ENCODE measurements at regions not wholly inside any gene's neighbourhood (a gene's known extent, or its start where the extent isn't known, plus 50 kb on each side); places are given as distances from the start of the nearest gene placed in this dataset.
"Not testable (repeated sequence)": the region's sequence is repeated elsewhere in the genome, so short reads cannot be mapped to it uniquely, and the experiment has no call there.

DNA sequence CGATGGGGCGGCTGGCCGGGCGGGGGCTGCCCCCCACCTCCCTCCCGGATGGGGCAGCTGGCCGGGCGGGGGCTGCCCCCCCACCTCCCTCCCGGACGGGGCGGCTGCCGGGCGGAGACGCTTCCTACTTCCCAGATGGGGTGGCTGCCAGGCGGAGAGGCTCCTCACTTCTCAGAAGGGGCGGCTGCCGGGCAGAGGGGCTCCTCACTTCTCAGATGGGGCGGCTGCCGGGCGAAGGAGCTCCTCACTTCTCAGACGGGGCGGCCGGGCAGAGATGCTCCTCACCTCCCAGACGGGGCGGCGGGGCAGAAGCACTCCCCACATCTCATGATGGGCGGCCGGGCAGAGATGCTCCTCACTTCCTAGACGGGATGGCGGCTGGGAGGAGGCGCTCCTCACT, 138.2 kb upstream of the ZNF91 start:
- DNase-seq, result not testable (repeated sequence)

DNA sequence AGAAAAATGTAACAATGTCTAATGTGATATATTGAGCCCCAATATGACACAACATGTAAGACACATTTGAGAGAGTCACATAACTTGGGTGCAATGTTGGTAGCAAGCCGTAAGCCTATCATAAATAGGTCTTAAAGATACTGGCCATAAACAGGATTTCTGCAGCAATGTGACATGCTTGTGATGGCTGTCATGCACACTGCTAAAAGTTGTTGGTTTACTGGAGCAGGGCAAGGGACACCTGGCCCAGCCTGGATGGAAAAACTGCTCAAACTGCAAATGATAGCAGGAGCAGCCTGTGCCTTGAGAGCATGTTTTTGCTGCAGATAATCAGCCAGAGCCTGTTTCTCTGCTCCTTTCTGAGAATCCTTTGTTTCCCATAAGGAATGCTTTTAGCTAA, 136.7 kb upstream of the ZNF91 start:
- no peak for DNase-seq

DNA sequence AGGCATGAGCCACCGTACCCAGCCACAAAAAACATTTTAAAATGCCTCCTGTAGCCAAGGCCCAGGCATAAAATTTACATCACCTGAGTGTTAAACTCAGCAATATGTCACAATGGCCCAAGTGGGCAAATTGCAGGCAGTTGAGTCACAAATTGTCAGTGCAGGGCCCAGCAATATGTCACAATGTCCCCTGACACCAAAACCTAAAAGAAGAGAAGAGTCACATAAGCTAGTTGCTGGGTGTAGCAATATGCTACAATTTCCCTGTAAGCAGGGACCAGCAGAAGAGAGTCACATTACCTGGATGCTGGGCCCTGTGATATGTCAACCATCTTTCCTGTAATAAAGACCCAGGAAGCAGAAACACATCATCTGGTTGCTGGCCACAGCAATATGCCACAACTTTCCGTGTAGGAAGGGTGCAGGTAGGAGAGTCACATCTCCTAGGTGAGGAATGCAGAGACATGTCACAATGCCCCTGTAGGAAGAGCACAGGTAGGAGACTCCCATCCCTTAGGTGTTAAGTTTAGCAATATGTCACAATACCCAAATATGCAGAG, 136.0 kb upstream of the ZNF91 start:
- no peak for DNase-seq

DNA sequence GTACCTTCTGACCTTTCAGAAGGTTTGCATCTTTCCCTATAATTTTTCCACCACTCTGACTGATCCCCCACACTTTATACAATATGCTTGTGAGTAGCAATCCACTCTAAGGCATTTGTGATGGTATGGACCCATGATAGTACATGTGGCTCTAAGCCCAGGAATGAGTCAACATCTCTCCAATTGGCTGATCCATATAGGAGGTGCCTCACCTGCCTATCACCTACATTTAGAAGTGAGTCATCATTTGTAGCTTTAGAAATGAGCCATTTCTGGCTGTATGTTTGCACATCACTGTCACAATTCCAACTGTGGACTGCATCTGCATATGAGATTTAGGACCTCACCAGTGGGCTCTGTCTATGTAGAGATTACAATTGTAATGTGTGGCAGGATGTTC, 133.1 kb upstream of the ZNF91 start:
- no peak for DNase-seq

DNA sequence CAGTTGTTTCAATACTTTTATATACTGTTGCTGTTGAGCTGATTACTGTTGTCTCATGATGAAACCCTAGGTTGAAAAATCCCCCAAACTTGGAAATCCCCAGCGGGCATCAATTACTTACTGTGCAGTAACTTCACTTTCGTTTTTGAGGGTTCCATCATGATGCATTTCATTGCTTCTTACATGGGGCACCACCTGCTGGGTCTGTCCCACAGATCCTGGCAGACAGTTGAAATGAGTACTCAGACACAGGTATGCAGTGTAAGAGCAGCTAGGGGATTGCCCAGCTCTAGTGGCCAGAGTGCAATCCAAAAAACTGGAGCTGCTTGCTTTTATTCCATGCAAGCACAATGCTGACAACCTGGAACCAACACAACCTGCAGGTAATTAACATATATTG, 132.5 kb upstream of the ZNF91 start:
- DNase-seq, result no peak

DNA sequence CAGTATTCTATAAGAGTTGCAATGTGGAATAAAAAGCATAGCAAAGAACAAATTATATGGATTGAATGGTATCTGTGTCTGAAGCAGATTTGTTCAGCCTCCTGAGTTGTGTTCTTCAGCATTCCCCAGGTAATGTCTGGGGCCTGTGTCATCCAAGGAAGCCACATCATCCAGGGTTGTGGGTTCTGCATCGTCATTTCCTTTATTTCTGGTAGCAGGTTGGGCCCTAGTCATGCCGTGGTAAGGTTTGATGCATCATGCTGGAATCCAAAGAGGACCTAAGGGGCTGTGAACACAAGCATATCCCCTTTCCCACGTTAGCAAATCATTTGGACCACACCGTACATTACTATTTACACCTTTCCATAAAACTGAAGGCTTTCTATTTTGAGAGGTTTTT, 131.0 kb upstream of the ZNF91 start:
- DNase-seq, result no peak

DNA sequence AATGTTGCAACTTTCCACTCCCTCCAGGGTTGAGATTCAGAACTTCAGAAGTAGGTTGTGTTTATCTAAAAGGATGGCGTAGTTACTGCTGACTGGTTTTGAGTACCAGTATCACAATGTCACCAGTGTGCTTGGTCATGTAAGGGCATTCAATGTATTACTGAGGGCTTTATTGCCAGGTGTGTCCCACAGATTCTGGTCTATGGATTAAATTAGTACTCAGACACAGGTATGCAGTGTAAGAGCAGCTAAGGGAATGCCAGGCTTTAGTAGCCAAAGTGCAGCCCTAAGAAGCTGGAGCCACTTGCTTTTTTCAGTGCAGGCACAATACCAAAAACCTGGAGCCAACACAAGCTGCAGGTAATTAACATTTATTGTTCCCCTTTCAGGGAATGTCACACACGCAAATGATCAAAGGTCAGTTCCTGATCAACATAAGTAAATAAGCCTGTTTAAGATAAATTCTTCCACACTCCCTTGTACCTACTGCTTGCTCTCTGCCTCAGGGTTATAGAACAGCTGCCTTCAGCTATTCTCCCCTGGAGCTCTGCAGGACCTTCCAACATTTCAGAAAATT, 130.1 kb upstream of the ZNF91 start:
- DNase-seq, result no peak

DNA sequence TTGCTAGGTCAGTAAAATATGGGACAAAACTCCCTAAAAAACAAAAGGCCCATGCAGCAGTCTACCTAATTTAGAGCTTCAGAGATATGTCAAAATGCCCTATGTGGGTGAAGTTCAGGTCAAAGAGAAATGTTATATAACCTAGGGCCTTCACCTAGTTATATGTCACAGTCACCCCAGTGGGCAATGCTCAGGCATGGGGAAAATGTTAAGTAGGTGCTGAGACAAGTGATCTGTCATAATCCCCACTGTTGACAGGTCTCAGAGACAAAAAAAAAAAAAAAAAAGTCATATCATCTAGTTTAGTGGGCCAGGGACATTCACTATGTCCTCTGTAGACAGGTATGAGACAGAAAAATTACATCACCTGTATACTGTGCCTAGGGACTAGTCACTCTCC, 128.6 kb upstream of the ZNF91 start:
- DNase-seq, result no peak

DNA sequence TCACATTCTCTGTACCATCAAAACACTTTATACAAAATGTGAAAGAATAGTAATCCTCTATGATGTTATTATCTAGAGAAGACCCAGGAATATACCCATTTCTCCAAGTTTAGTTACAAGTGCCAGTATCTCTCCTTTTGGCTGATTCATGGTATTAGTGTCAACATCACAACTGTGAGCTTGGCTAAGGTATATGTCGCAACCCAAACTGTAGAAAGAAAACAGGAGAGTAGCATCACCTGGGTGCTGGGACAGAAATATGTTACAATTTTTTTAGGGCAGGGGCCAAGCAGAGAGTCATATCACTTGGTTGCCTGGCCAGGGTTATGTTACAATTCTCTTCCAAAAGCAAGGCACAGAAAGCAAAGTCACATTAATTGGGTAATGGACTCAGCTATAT, 127.2 kb upstream of the ZNF91 start:
- no peak for DNase-seq

DNA sequence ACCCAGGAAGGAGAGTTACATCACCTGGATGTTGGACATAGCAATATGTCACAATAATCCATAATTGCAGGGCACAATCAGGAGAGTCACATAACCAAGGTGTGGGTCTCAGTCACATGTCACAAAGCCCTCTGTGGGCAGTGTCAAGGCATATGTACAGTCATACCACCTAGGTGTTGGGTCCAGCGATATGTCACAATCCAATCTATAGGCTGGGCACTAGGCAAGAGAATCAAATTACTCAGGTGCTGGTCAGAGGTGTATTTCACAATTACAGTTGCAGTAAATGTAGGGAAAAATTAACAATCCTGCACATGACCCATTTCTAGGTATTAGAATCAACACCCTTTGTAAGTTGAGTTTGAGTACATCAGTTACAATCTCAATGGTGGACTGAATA, 126.2 kb upstream of the ZNF91 start:
- DNase-seq, result no peak

DNA sequence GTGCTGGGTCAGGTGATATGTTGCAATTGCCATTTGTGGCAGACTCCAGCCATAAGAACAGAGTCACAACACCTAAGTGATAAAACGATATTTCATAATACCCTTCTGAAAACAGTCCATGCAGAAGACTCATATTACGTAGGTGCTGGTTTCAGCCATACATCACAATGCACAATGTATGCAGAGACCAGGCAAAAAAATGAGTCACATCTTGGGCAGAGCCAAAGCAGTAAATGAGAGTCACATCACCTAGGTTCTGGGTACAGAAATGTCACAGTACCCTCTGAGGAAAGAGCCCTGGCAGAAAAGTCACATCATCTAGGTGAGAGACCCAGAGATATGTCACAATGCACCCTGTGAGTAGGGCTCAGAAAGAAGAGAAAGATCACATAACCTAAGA, 125.2 kb upstream of the ZNF91 start:
- no peak for DNase-seq

DNA sequence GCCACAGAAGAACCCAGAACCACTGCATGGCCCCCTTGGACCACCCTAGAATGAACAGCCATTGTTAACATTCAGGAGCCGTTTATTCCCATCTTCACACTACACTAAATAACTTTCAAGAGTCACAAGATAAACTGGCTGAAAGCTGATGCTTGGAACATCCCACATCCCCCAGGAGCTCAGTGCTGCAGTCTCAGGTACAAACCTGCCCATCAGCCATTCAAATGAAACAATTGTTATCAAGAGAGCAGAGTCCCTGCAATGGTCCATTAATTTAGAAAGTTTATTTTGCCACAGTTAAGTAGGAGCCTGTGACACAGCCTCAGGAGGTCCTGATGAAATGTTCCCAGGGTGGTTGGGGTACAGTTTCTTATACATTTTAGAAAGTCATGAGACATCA, 123.8 kb upstream of the ZNF91 start:
- no peak for DNase-seq

DNA sequence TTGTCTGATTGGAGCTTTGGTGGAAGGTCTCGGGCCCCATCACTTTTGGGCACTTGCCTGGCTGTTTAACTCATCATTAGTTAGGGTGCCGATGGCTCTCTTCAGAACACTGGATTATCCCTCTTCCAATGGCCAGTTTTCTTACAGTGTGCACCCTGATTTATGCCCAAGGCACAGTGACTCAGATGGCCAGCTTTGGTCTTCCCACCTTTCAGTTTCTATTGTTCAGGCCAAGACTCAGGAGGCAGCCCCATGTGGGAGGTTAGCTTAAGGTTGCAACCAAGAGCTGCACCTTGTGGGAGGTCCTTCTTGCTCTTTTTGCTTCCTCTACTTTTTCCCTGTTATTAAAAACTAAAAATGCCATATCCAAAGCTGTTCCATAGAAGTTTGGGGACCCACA, 121.0 kb upstream of the ZNF91 start:
- no peak for DNase-seq

DNA sequence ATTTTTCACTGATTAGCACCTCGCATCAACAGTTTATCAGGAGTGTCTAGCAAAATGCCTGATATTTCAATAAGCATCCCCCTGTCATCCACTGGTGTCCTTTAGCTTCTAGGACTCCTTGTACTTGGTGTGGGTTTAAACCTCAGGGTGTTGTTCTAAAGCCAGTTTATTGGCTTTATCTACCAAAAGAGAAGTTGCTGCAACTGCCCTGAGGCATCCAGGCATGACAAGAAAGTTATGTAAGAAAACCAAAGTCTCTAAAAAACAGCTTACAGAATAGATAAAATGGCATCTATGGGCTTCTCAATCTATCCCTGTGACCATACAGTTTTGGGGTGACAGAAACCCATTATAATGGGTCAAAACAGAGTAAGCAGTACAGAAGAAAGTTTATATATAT, 120.3 kb upstream of the ZNF91 start:
- no peak for DNase-seq

DNA sequence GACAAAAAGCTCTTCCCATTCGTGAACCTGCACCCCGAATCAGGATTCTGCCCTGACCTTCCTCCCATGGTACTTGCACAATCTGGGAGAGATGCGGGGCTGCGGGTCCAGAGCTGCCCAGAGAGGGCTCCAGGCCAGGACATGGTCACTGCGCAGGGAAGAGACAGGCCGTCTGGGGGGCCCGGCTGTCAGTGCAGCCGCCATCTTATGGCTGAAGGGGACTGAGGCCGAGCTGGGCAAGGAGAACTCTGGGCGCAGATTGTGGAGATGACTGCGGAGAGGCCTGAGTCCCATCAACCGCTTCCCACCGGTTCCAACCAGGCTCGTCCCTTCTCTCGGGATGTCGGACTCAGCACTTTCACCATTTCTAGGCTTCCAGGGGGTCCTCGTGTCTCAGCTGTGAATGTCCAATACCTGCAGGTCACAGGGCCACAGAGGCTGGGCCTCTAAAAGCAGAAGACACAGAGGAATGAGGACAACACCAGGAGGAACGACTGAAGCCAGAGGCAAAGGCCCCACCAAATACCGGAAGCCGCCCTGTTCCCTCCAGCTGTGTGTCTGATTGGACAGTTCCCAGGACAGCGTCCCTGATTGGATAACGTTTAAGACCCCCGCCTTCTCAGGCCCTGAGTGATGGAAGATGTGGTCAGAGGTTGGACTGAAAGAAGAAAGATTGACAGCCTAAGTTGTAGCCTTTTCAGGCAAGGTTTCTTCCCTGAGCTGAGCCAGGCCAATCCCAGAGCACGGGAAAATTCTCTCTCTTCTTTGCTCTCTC, 117.1 kb upstream of the ZNF91 start:
- no peak for DNase-seq

DNA sequence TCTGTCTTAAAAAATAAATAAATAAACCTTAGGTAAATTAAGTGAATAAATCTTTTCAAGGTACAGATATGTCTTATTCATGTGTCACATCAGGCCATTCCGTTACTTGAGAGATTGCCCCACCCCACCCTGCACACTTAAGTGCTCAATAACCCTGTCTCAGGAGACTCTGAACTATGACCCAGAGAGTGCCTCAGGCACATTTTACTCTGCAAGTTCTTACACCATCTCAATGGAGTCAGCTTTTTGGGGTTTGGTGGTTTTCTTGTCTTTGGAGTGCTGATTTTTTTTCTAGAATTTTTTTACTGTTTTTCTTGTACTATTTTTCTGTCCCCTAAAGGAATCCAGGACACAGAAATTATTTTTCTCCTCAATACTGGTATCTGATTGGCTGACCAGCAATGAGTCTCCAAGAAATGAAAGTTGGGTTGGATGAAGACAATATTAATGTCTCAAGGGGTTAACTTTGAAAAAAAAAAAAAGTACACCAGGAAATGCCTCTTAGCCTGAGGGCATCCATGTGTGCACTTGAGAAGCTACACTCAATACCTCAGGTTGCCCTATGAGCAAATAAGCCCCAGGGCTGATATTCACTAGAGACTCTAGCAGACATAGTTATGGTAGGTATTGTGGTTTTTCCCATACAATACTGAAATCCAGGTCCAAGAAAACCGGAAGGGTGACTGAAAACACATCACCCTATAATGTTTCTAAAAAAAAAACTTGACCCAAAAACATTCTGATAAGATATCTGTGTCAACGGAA, 114.6 kb upstream of the ZNF91 start:
- no peak for DNase-seq

DNA sequence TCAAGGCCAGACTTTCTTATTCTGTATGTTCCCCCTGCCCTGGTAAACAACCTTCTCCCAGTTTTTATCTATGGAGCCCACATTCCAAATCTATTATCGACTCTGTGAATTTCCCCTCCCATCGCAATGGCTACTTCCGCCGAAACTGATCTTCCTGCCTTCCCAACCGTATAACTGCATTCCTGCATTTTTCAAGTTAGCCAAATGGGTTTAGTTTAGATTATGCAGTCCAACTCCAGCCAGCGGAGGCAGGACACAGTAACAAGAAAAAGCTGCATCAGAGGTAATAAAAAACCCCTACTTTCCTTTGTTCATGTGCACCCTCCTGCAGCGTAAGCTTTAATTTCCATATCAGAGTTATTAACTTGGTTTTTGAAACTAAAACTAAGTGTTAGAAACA, 112.2 kb upstream of the ZNF91 start:
- no peak for DNase-seq

DNA sequence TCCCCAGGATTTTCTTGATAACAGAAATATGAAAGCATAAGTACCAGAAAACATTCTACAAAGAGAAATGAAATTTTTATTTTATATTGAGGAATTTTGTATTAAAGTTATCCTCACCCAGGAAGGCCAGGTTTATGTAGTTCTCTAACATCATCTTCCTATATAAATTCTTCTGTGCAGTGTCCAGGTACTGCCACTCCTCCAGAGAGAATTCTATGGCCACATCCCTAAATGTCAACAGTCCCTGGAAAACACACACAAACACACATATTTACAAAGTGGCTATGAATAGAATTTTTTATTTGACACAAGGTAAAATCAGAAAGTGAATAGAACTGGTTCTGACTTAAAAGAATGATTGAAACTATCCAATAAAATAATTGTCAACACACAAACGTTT, 110.5 kb upstream of the ZNF91 start:
- no peak for DNase-seq

DNA sequence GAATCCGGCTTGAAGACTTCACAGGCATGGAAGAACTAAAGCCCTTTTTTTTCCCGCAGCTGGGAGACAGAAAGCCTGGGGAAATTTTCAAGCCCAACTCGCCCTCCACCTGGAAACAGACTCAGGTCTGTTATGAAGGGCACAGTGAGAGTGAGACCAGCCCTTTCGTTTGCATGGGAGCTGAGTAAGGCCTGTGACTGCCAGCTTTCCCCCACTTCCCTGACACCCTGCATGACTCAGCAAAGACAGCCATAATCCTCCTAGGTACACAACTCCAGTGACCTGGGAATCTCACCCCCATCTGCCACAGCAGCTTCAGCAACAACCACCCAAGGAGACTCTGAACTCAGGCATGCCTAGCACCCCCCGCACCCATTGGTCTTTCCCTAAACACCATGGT, 87.6 kb upstream of the ZNF91 start:
- DNase-seq, result no peak

DNA sequence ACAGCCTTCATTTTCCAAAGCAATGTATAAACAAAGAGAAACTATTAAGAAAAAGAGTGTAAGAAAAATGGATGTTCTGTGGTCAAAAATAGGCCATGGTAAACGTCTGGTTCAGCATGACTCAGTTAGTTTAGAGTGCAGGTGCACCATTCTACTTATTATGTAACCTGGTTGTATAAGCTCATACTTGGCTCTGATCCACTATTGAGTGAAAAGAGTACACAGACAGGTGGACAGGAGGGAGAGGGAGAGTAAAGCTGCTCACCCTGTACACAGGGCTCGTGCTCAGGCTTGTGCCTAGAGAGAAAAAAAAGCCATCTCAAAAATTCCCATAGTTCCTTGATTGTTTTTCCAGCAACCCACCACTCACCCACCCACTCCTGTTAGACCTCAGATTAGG, 85.8 kb upstream of the ZNF91 start:
- DNase-seq, result no peak

DNA sequence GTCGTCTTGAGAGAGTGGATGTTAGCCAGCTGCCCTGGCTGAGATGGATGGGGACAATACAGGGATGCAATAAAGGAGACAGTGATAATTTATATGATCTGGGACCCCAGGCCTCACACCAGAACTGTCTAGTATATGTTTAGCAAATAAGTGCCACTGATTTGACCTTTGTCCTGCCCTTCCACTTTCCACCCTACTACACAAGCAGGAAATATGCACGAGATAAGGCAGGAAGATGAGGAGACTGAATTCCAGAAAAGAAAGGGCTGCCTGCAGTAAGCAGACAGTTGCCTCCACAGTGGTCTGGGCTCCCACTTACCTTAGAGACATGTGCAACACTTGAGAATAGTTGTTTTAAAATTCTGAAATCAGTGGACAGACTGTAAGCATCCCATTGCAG, 80.2 kb upstream of the ZNF91 start:
- DNase-seq, result no peak

DNA sequence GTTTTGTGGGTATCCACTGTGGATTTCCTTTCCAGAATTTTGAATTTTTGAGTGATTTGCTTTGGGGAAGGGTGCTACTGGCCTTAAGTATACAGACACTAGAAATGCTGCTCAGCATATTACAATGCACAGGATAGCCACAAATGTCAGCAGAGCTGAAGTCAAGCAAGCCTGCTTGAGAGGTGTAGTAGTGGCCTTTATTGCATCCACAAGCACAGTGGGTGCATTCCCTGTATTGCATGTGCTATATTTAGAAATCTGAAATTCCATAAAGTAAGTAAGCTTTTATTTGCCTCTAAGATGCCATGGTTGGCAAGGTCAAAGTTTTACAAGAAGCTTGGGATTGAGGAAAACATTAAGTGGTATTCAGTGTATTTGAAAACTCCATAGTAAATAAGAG, 79.5 kb upstream of the ZNF91 start:
- DNase-seq, result no peak

DNA sequence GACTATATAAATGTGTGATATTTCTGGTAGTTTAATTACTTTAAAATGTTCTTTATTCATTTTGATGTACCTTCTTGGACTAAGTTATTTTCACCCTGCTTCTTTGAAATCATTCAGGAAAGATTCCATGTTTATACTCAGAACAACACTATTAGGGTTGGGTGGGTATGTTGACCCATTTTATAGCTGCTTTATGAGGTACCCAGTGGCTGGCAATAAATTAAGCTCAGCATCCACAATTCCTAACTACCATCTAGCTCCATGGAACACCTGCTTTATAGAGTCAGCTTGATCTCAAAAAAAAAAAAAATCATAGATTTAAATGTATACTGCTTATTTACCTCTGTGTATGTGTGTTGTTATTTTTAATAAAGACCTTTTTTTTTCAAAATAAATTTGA, 78.9 kb upstream of the ZNF91 start:
- DNase-seq, result no peak
